Left lung (tissue), 4 donors: ENCODE measurements at regions not wholly inside any gene's neighbourhood (a gene's known extent, or its start where the extent isn't known, plus 50 kb on each side); places are given as distances from the start of the nearest gene placed in this dataset.
A peak's percentile ranks its signal among the peaks of the same experiment; 100 is the strongest.

Source experiments
- ATAC-seq: fragments of 200-7000 bp; cut with Tn5 transposase; one replicate; pipeline ENCODE4 v1.9.1; 2020; ENCODE audit warnings: moderate library complexity
- DNase-seq, 4 donors: peaks; one replicate each; pipeline ENCODE4 v3.0.0-alpha.2; 2013 to 2020
- H3K27ac ChIP-seq, 2 donors: fragments of 200-600 bp; sonication (generic) in 1 of 2; one replicate each; pipeline versions ENCODE4 v1.5.0 to v1.8.0; 2020 to 2021
- H3K27me3 ChIP-seq, 2 donors: fragments of 200-600 bp; sonication (generic) in 1 of 2; one replicate each; pipeline versions ENCODE4 v1.5.0 to v1.8.0; 2020 to 2021
- H3K36me3 ChIP-seq, 2 donors: fragments of 200-600 bp; sonication (generic) in 1 of 2; one replicate each; pipeline versions ENCODE4 v1.5.0 to v1.8.0; 2020 to 2021
- H3K4me1 ChIP-seq, 2 donors: fragments of 200-600 bp; one replicate each; pipeline ENCODE4 v1.8.0; 2021
- H3K4me3 ChIP-seq, 2 donors: fragments of 200-600 bp; sonication (generic) in 1 of 2; one replicate each; pipeline versions ENCODE4 v1.5.0 to v1.8.0; 2020 to 2021; ENCODE audit warnings: mild to moderate bottlenecking in 1 of 2
- H3K9me3 ChIP-seq, 2 donors: fragments of 200-600 bp; sonication (generic) in 1 of 2; one replicate each; pipeline versions ENCODE4 v1.5.0 to v1.8.0; 2020 to 2021
- CTCF ChIP-seq, 2 donors: fragments of 200-600 bp; sonication (generic) in 1 of 2; IDR thresholded peaks; one replicate each; pipeline versions ENCODE4 v1.5.0 to v1.8.0; 2021; ENCODE audit warnings: antibody characterized with exemption in 2 of 2
- intact Hi-C, 2 donors: fragments of 100-400 bp; cut with DNase I; formaldehyde crosslinking; loops; one replicate each; pipeline versions ENCODE4 v1.11.2 to v1.14.2; 2022
- donor health status: DM: no; HTN: yes; CAD: no.
- donor health status: DM: no; HTN: no; CAD: no.

GRCh38 chr10:29083096-29083495, 205.8 kb upstream of the LYZL1 start:
- Histone ChIP-seq H3K4me1 (no peaks in the 10 kb centered on the region), H3K27me3 (no peaks in the 10 kb centered on the region), H3K27ac (no peak overlapping the region), H3K9me3 (no peaks in the 10 kb centered on the region), H3K4me3 (no peak overlapping the region), H3K36me3 (no peaks in the 10 kb centered on the region)
- no peak for TF ChIP-seq CTCF (IDR thresholded peaks at IDR 0.05)
- ATAC-seq (no peak), DNase-seq (no peak)
- intact Hi-C loops, result no loop called here

- no peak for DNase-seq
- no peak overlapping the region for H3K27ac ChIP-seq
- intact Hi-C loops, result no loop called here
- peak; percentile 65 for ATAC-seq
- H3K4me1 ChIP-seq, result no peaks in the 10 kb centered on the region
- no peaks in the 10 kb centered on the region for H3K9me3 ChIP-seq
- no peak overlapping the region for H3K4me3 ChIP-seq
- H3K36me3 ChIP-seq, result no peaks in the 10 kb centered on the region
- no peak for TF ChIP-seq CTCF (IDR thresholded peaks at IDR 0.05)
- no peaks in the 10 kb centered on the region for H3K27me3 ChIP-seq
Measured at GRCh38 chr10:29084681-29085307, 204.1 kb upstream of the LYZL1 start.

GRCh38 chr10:29089091-29089490, 199.8 kb upstream of the LYZL1 start:
- no peak overlapping the region for H3K4me3 ChIP-seq
- intact Hi-C loops, result no loop called here
- ATAC-seq (no peak), DNase-seq (no peak)
- no peaks in the 10 kb centered on the region for H3K36me3 ChIP-seq
- H3K27ac ChIP-seq, result no peak overlapping the region
- H3K27me3 ChIP-seq, result no peaks in the 10 kb centered on the region
- no peaks in the 10 kb centered on the region for H3K4me1 ChIP-seq
- H3K9me3 ChIP-seq, result no peaks in the 10 kb centered on the region
- TF ChIP-seq CTCF (IDR thresholded peaks at IDR 0.05), result no peak

GRCh38 chr10:29096303-29096824, 192.5 kb upstream of the LYZL1 start:
- H3K27ac ChIP-seq, result no peak overlapping the region
- H3K4me1 ChIP-seq, result no peaks in the 10 kb centered on the region
- DNase-seq (no peak), ATAC-seq (no peak)
- H3K36me3 ChIP-seq, result no peaks in the 10 kb centered on the region
- no peak overlapping the region for H3K4me3 ChIP-seq
- intact Hi-C loops, result no loop called here
- TF ChIP-seq CTCF (IDR thresholded peaks at IDR 0.05), result no peak
- H3K27me3 ChIP-seq, result no peaks in the 10 kb centered on the region
- no peaks in the 10 kb centered on the region for H3K9me3 ChIP-seq

- no peaks in the 10 kb centered on the region for H3K27me3 ChIP-seq
- ATAC-seq (no peak), DNase-seq (no peak)
- H3K4me1 ChIP-seq, result no peaks in the 10 kb centered on the region
- H3K4me3 ChIP-seq, result no peak overlapping the region
- intact Hi-C loops, result no loop called here
- no peak overlapping the region for H3K27ac ChIP-seq
- H3K9me3 ChIP-seq, result no peaks in the 10 kb centered on the region
- no peak for TF ChIP-seq CTCF (IDR thresholded peaks at IDR 0.05)
- no peaks in the 10 kb centered on the region for H3K36me3 ChIP-seq
Measured at GRCh38 chr10:29098423-29098822, 190.4 kb upstream of the LYZL1 start.
